HCT116 (cell line): ENCODE measurements at regions not wholly inside any gene's neighbourhood (a gene's known extent, or its start where the extent isn't known, plus 50 kb on each side); places are given as distances from the start of the nearest gene placed in this dataset.

Source experiments
- ATAC-seq: fragments of 200-7000 bp; cut with Tn5 transposase; 2 replicates; pipeline ENCODE4 v1.9.1; 2020; ENCODE audit warnings: mild to moderate bottlenecking, moderate library complexity
- BruUV-seq: library from RNA; stranded (reverse); fragments of 400-500 nt; replicated peaks from 2 replicates; lab custom pipeline; 2021; lab: Mats Ljungman, UMichigan
- CTCF ChIA-PET: fragments of 300-600 bp; sonication (Branson Sonifier 250); formaldehyde crosslinking; loops from one replicate; lab custom pipeline; 2021; ENCODE audit warnings: antibody characterized with exemption; lab: Charles Lee
- POLR2A ChIA-PET: fragments of 300-600, 350-600 bp; sonication (Branson Sonifier 250); formaldehyde crosslinking; loops from one replicate; lab custom pipeline; 2021; ENCODE audit warnings: antibody characterized with exemption; lab: Charles Lee
- RAD21 ChIA-PET, 2 experiments: fragments of 300-600 bp; sonication (Branson Sonifier 250); formaldehyde crosslinking; loops; one replicate each; lab custom pipeline; 2023; ENCODE audit warnings: low total read pairs in 2 of 2; ENCODE audit not compliant: uncharacterized antibody in 2 of 2, unreplicated experiment in 2 of 2, low non-redundant PET in 1 of 2; lab: Charles Lee
- DNase-seq: peaks from one replicate; pipeline ENCODE4 v3.0.0-alpha.2; 2010; ENCODE audit warnings: low read depth, low spot score
- H2AFZ ChIP-seq: fragments of 200-600 bp; shearing (Covaris generic), sonication (generic); 2 replicates; pipeline ENCODE4 v1.6.1; 2017; ENCODE audit warnings: low read depth, mixed run types, mixed read lengths, antibody characterized with exemption, low read length; ENCODE audit not compliant: poor library complexity, severe bottlenecking
- H3K27ac ChIP-seq: 2 replicates; pipeline ENCODE4 v1.5.1; 2012; ENCODE audit warnings: low read depth, low read length
- H3K27me3 ChIP-seq: fragments of 200-600 bp; sonication (generic); 2 replicates; pipeline ENCODE4 v1.6.1; 2016; ENCODE audit warnings: mixed run types, low read length, mixed read lengths; ENCODE audit not compliant: insufficient read depth
- H3K36me3 ChIP-seq, 2 experiments: fragments of 200-500 bp in 1 of 2; fragments of 200-600 bp in 1 of 2; sonication (Bioruptor generic) in 1 of 2; sonication (generic) in 1 of 2; 2 replicates each; pipeline versions ENCODE4 v1.5.1 to v1.6.1; 2014 to 2016; ENCODE audit warnings: low read length in 2 of 2, inconsistent platforms in 1 of 2, mixed read lengths in 1 of 2, mixed run types in 1 of 2; ENCODE audit not compliant: insufficient read depth in 2 of 2, control insufficient read depth in 1 of 2
- H3K4me1 ChIP-seq, 2 experiments: fragments of 200-600 bp in 1 of 2; sonication (generic) in 1 of 2; 2 replicates each; pipeline versions ENCODE4 v1.5.1 to v1.6.1; 2012 to 2017; ENCODE audit warnings: low read length in 2 of 2, inconsistent platforms in 1 of 2, mild to moderate bottlenecking in 1 of 2, mixed read lengths in 1 of 2, mixed run types in 1 of 2, moderate library complexity in 1 of 2; ENCODE audit not compliant: insufficient read depth in 2 of 2, control insufficient read depth in 1 of 2
- H3K4me2 ChIP-seq: fragments of 200-600 bp; sonication (generic); 2 replicates; pipeline ENCODE4 v1.6.1; 2017; ENCODE audit warnings: mixed run types, low read length, mixed read lengths
- H3K4me3 ChIP-seq, 2 experiments: fragments of 200-600 bp in 1 of 2; sonication (generic) in 1 of 2; replicated peaks in 1 of 2; 2 replicates each; pipeline ENCODE4 v1.5.1; 2011 to 2016; ENCODE audit warnings: low read length in 2 of 2, control low read depth in 1 of 2, low read depth in 1 of 2, mild to moderate bottlenecking in 1 of 2, mixed read lengths in 1 of 2, mixed run types in 1 of 2
- H3K79me2 ChIP-seq: fragments of 200-600 bp; sonication (generic); 2 replicates; pipeline ENCODE4 v1.6.1; 2017; ENCODE audit warnings: mild to moderate bottlenecking, mixed run types, low read length, moderate library complexity, mixed read lengths; ENCODE audit not compliant: insufficient read depth
- H3K9ac ChIP-seq: fragments of 200-600 bp; sonication (generic); 2 replicates; pipeline ENCODE4 v1.6.1; 2016; ENCODE audit warnings: low read length, mixed read lengths
- H3K9me2 ChIP-seq: fragments of 200-600 bp; sonication (generic), shearing (Covaris generic); 2 replicates; pipeline ENCODE4 v1.6.1; 2017; ENCODE audit warnings: mixed run types, mild to moderate bottlenecking, moderate library complexity; ENCODE audit not compliant: insufficient read depth
- H3K9me3 ChIP-seq, 2 experiments: fragments of 200-500 bp in 1 of 2; fragments of 200-600 bp in 1 of 2; sonication (Bioruptor generic) in 1 of 2; sonication (generic) in 1 of 2; 2 replicates each; pipeline ENCODE4 v1.6.1; 2014 to 2017; ENCODE audit warnings: low read length in 2 of 2, mixed read lengths in 2 of 2, inconsistent platforms in 1 of 2, low read depth in 1 of 2, mild to moderate bottlenecking in 1 of 2, mixed run types in 1 of 2, moderate library complexity in 1 of 2; ENCODE audit not compliant: control insufficient read depth in 1 of 2, insufficient read depth in 1 of 2
- H4K20me1 ChIP-seq: fragments of 200-600 bp; sonication (generic), shearing (Covaris generic); 2 replicates; pipeline ENCODE4 v1.6.1; 2017; ENCODE audit warnings: mixed run types, mild to moderate bottlenecking, moderate library complexity; ENCODE audit not compliant: insufficient read depth
- CBX3 ChIP-seq: IDR thresholded peaks from 2 replicates; pipeline ENCODE4 v1.6.1; 2012; ENCODE audit warnings: low read depth
- CEBPB ChIP-seq: IDR thresholded peaks from 2 replicates; pipeline ENCODE4 v1.6.1; 2012; ENCODE audit warnings: low read depth
- ELF1 ChIP-seq: IDR thresholded peaks from 2 replicates; pipeline ENCODE4 v1.6.1; 2012; ENCODE audit warnings: low read depth, borderline replicate concordance
- EZH2 ChIP-seq: fragments of 200-600 bp; sonication (generic); IDR thresholded peaks from 2 replicates; pipeline ENCODE4 v1.6.1; 2017; ENCODE audit warnings: antibody characterized with exemption, mixed run types
- EZH2phosphoT487 ChIP-seq: fragments of 200-600 bp; IDR thresholded peaks from 2 replicates; pipeline ENCODE4 v1.6.1; 2018; ENCODE audit warnings: antibody characterized with exemption, borderline replicate concordance
- FOSL1 ChIP-seq: IDR thresholded peaks from 2 replicates; pipeline ENCODE4 v1.6.1; 2012; ENCODE audit warnings: low read depth
- POLR2A ChIP-seq: IDR thresholded peaks from 2 replicates; pipeline ENCODE4 v1.7.0; 2011; ENCODE audit warnings: borderline replicate concordance; ENCODE audit not compliant: insufficient read depth, insufficient read length; ENCODE audit errors: extremely low read depth
- POLR2AphosphoS5 ChIP-seq: IDR thresholded peaks from 2 replicates; pipeline ENCODE4 v1.6.1; 2011; ENCODE audit warnings: mild to moderate bottlenecking, low read depth, low read length, moderate library complexity
- SIN3A ChIP-seq: IDR thresholded peaks from 2 replicates; pipeline ENCODE4 v1.6.1; 2012; ENCODE audit warnings: low read depth
- SP1 ChIP-seq: IDR thresholded peaks from 2 replicates; pipeline ENCODE4 v1.6.1; 2012; ENCODE audit warnings: low read depth
- YY1 ChIP-seq: IDR thresholded peaks from 2 replicates; pipeline ENCODE4 v1.6.1; 2011; ENCODE audit warnings: low read length, low read depth, moderate library complexity, mild to moderate bottlenecking; ENCODE audit not compliant: insufficient replicate concordance; ENCODE audit errors: extremely low read depth
- ZBTB33 ChIP-seq: IDR thresholded peaks from 2 replicates; pipeline ENCODE4 v1.6.1; 2011; ENCODE audit warnings: mild to moderate bottlenecking, low read length, moderate library complexity; ENCODE audit not compliant: insufficient replicate concordance; ENCODE audit errors: extremely low read depth
- ZNF274 ChIP-seq: fragments of 200-500 bp; sonication (Bioruptor generic); IDR thresholded peaks from 2 replicates; pipeline ENCODE4 v1.6.1; 2014; ENCODE audit warnings: mild to moderate bottlenecking, low read depth, low read length, inconsistent platforms
- intact Hi-C: fragments of 100-400 bp; cut with micrococcal nuclease; formaldehyde crosslinking; loops from 2 replicates; pipeline ENCODE4 v1.10.0; 2022

GRCh38 chr20:20780127-20780824 is 67.8 kb upstream of the RALGAPA2 start:
- intact Hi-C loops = no loop called here
- ChIA-PET POLR2A (no interaction called here), RAD21 (no interaction called here), CTCF (no interaction called here)
- Histone ChIP-seq H3K4me1 (no peaks in the 10 kb centered on the region), H3K4me3 (no peak overlapping the region), H3K36me3 (no peaks in the 10 kb centered on the region), H2AFZ (no peak overlapping the region), H3K9ac (no peak overlapping the region), H3K79me2 (no peaks in the 10 kb centered on the region), H3K9me2 (no peaks in the 10 kb centered on the region), H3K27ac (no peak overlapping the region), H3K9me3 (no peaks in the 10 kb centered on the region), H4K20me1 (no peaks in the 10 kb centered on the region), H3K4me2 (no peak overlapping the region), H3K27me3 (no peaks in the 10 kb centered on the region)
- DNase-seq (no peak), ATAC-seq (no peak; the same call in 1 of the 2 replicates)
- no TSS peak for BruUV-seq
- TF ChIP-seq POLR2AphosphoS5 = no peak
- TF ChIP-seq SIN3A = no peak
- no peak for TF ChIP-seq FOSL1
- no peak for TF ChIP-seq YY1
- peak; percentile 83 for TF ChIP-seq CEBPB
- TF ChIP-seq ZBTB33 = no peak
- TF ChIP-seq POLR2A = no peak

GRCh38 chr20:20778676-20779075 is 66.2 kb upstream of the RALGAPA2 start:
- H3K4me1 ChIP-seq = no peaks in the 10 kb centered on the region
- H2AFZ ChIP-seq = no peak overlapping the region
- no peaks in the 10 kb centered on the region for H3K36me3 ChIP-seq
- no TSS peak for BruUV-seq
- ChIA-PET POLR2A (no interaction called here), RAD21 (no interaction called here), CTCF (no interaction called here)
- H3K4me3 ChIP-seq = no peak overlapping the region
- no peaks in the 10 kb centered on the region for H4K20me1 ChIP-seq
- H3K9ac ChIP-seq = no peak overlapping the region
- H3K79me2 ChIP-seq = no peaks in the 10 kb centered on the region
- no peak overlapping the region for H3K27ac ChIP-seq
- TF ChIP-seq EZH2phosphoT487 (no peak), FOSL1 (no peak), YY1 (no peak), POLR2AphosphoS5 (no peak), ZBTB33 (no peak), CBX3 (no peak), SIN3A (no peak), EZH2 (no peak), ZNF274 (no peak), SP1 (no peak), ELF1 (no peak)
- intact Hi-C loops = no loop called here
- H3K27me3 ChIP-seq = peaks cover 4% of the 10 kb centered on the region; the same call in 1 of the 2 replicates
- no peaks in the 10 kb centered on the region for H3K9me3 ChIP-seq
- ATAC-seq (no peak), DNase-seq (no peak)
- no peaks in the 10 kb centered on the region for H3K9me2 ChIP-seq
- no peak overlapping the region for H3K4me2 ChIP-seq
